Uterus (tissue), 3 donors: ENCODE measurements at regions not wholly inside any gene's neighbourhood (a gene's known extent, or its start where the extent isn't known, plus 50 kb on each side); places are given as distances from the start of the nearest gene placed in this dataset.

Experiments
- DNase-seq, 2 donors: peaks; one replicate each; pipeline ENCODE4 v3.0.0-alpha.2; 2019 to 2020
- H3K27ac ChIP-seq, 2 donors: fragments of 200-600 bp; sonication (generic); 1 replicate in 1 of 2; 2 replicates in 1 of 2; pipeline ENCODE4 v1.5.1; 2016 to 2018
- H3K27me3 ChIP-seq, 2 donors: fragments of 200-600 bp; sonication (generic); one replicate each; pipeline ENCODE4 v1.5.1; 2018 to 2019; ENCODE audit warnings: control low read depth in 1 of 2
- H3K36me3 ChIP-seq, 2 donors: fragments of 200-600 bp; sonication (generic); one replicate each; pipeline ENCODE4 v1.5.1; 2019; ENCODE audit warnings: control low read depth in 1 of 2
- H3K4me1 ChIP-seq, 2 donors: fragments of 200-600 bp; sonication (generic); one replicate each; pipeline ENCODE4 v1.5.1; 2018 to 2019; ENCODE audit warnings: control low read depth in 1 of 2
- H3K4me3 ChIP-seq, 2 donors: fragments of 200-600 bp; sonication (generic); 1 replicate in 1 of 2; 2 replicates in 1 of 2; pipeline ENCODE4 v1.5.1; 2018 to 2019; ENCODE audit warnings: mild to moderate bottlenecking in 1 of 2
- H3K9me3 ChIP-seq, 2 donors: fragments of 200-600 bp; sonication (generic); one replicate each; pipeline ENCODE4 v1.5.1; 2019; ENCODE audit warnings: control low read depth in 1 of 2
- CTCF ChIP-seq, 4 experiments: fragments of 200-600 bp in 2 of 4; fragments of 450-650 bp in 2 of 4; sonication (generic) in 2 of 4; IDR thresholded peaks; one replicate each; pipeline ENCODE4 v1.5.1; 2016 to 2019; ENCODE audit warnings: antibody characterized with exemption in 4 of 4, mild to moderate bottlenecking in 2 of 4, moderate library complexity in 1 of 4
- POLR2A ChIP-seq, 2 donors: fragments of 450-650 bp; IDR thresholded peaks; one replicate each; pipeline ENCODE4 v1.6.1; 2016; ENCODE audit warnings: antibody characterized with exemption in 2 of 2, mild to moderate bottlenecking in 1 of 2, moderate library complexity in 1 of 2
- intact Hi-C: fragments of 100-400 bp; cut with DNase I; formaldehyde crosslinking; loops from one replicate; pipeline ENCODE4 v1.15.1; 2023; ENCODE audit warnings: low total_unique reads
- donor health status: DM: yes; HTN: yes; CAD: no.

GRCh38 chr16:27687605-27688004, 137.7 kb downstream of the KATNIP start:
- no peaks in the 10 kb centered on the region for H3K9me3 ChIP-seq
- no peaks in the 10 kb centered on the region for H3K36me3 ChIP-seq
- H3K4me3 ChIP-seq, result no peak overlapping the region
- no peak for TF ChIP-seq CTCF (IDR thresholded peaks at IDR 0.05)
- no peak for TF ChIP-seq POLR2A (IDR thresholded peaks at IDR 0.05)
- H3K4me1 ChIP-seq, result no peaks in the 10 kb centered on the region
- intact Hi-C loops, result no loop called here
- no peak for DNase-seq
- no peaks in the 10 kb centered on the region for H3K27me3 ChIP-seq
- no peak overlapping the region for H3K27ac ChIP-seq

- TF ChIP-seq CTCF (IDR thresholded peaks at IDR 0.05) (no peak), POLR2A (IDR thresholded peaks at IDR 0.05) (no peak)
- H3K4me1 ChIP-seq, result no peaks in the 10 kb centered on the region
- intact Hi-C loops, result loop anchor here (10.0 kb wide), 1 partner anchor 55 kb away; no protein-coding TSS in a partner anchor
- H3K27ac ChIP-seq, result no peak overlapping the region
- no peak for DNase-seq
- no peaks in the 10 kb centered on the region for H3K27me3 ChIP-seq
- no peaks in the 10 kb centered on the region for H3K36me3 ChIP-seq
- no peaks in the 10 kb centered on the region for H3K9me3 ChIP-seq
- H3K4me3 ChIP-seq, result no peak overlapping the region
Observed at GRCh38 chr16:27689711-27690110, 139.8 kb downstream of the KATNIP start.

- TF ChIP-seq CTCF (IDR thresholded peaks at IDR 0.05), result peak in 2 of 4 experiments; percentile 12 to 20
- TF ChIP-seq POLR2A (IDR thresholded peaks at IDR 0.05), result no peak
- intact Hi-C loops, result loop anchor here (10.0 kb wide), 1 partner anchor 54 kb away; no protein-coding TSS in a partner anchor
Observed at GRCh38 chr16:27690608-27691007, 140.7 kb downstream of the KATNIP start.

GRCh38 chr16:27691721-27692120, 141.8 kb downstream of the KATNIP start:
- H3K4me3 ChIP-seq, result no peak overlapping the region
- no peaks in the 10 kb centered on the region for H3K27me3 ChIP-seq
- H3K4me1 ChIP-seq, result no peaks in the 10 kb centered on the region
- no peak overlapping the region for H3K27ac ChIP-seq
- intact Hi-C loops, result loop anchor here (10.0 kb wide), 1 partner anchor 53 kb away; no protein-coding TSS in a partner anchor
- DNase-seq, result no peak
- no peak for TF ChIP-seq CTCF (IDR thresholded peaks at IDR 0.05)
- no peak for TF ChIP-seq POLR2A (IDR thresholded peaks at IDR 0.05)
- H3K9me3 ChIP-seq, result no peaks in the 10 kb centered on the region
- no peaks in the 10 kb centered on the region for H3K36me3 ChIP-seq

More at GRCh38 chr16:27690608-27691007, 140.7 kb downstream of the KATNIP start:
- no peaks in the 10 kb centered on the region for H3K9me3 ChIP-seq
- DNase-seq, result no peak
- no peak overlapping the region for H3K4me3 ChIP-seq
- no peaks in the 10 kb centered on the region for H3K27me3 ChIP-seq
- H3K36me3 ChIP-seq, result no peaks in the 10 kb centered on the region
- H3K27ac ChIP-seq, result no peak overlapping the region
- H3K4me1 ChIP-seq, result no peaks in the 10 kb centered on the region

GRCh38 chr16:27692576-27692975, 142.6 kb downstream of the KATNIP start:
- no peak overlapping the region for H3K4me3 ChIP-seq
- H3K36me3 ChIP-seq, result no peaks in the 10 kb centered on the region
- no peak overlapping the region for H3K27ac ChIP-seq
- H3K4me1 ChIP-seq, result no peaks in the 10 kb centered on the region
- DNase-seq, result no peak
- H3K27me3 ChIP-seq, result no peaks in the 10 kb centered on the region
- no peak for TF ChIP-seq POLR2A (IDR thresholded peaks at IDR 0.05)
- no peaks in the 10 kb centered on the region for H3K9me3 ChIP-seq
- intact Hi-C loops, result loop anchor here (10.0 kb wide), 1 partner anchor 52 kb away; no protein-coding TSS in a partner anchor

- DNase-seq, result no peak
- intact Hi-C loops, result loop anchor here (10.0 kb wide), 1 partner anchor 50 kb away; no protein-coding TSS in a partner anchor
- H3K9me3 ChIP-seq, result no peaks in the 10 kb centered on the region
Observed at GRCh38 chr16:27695161-27695560, 145.2 kb downstream of the KATNIP start.

More at GRCh38 chr16:27695161-27695560, 145.2 kb downstream of the KATNIP start:
- H3K4me3 ChIP-seq, result no peak overlapping the region
- no peaks in the 10 kb centered on the region for H3K36me3 ChIP-seq
- no peaks in the 10 kb centered on the region for H3K4me1 ChIP-seq
- no peak for TF ChIP-seq POLR2A (IDR thresholded peaks at IDR 0.05)
- no peak for TF ChIP-seq CTCF (IDR thresholded peaks at IDR 0.05)
- H3K27ac ChIP-seq, result no peak overlapping the region
- no peaks in the 10 kb centered on the region for H3K27me3 ChIP-seq
